ENCODE measurements at regions not wholly inside any gene's neighbourhood (a gene's known extent, or its start where the extent isn't known, plus 50 kb on each side); places are given as distances from the start of the nearest gene placed in this dataset.
A peak's percentile ranks its signal among the peaks of the same experiment; 100 is the strongest.

- H3K18ac ChIP-seq (ENCODE audit: low read length) = no peak overlapping the region
- H3K56ac ChIP-seq (ENCODE audit: low read length) = no peak overlapping the region
- no peak overlapping the region for H2BK5ac ChIP-seq (ENCODE audit: low read length)
- H3K4ac ChIP-seq (ENCODE audit: low read depth, low read length) = no peak overlapping the region
- H3K4me3 ChIP-seq (ENCODE audit: low read length) = no peak overlapping the region
- no peak overlapping the region for H4K8ac ChIP-seq (ENCODE audit: low read depth, low read length)
- H3K9ac ChIP-seq (ENCODE audit: low read length) = no peak overlapping the region
- no peak overlapping the region for H3K27ac ChIP-seq (ENCODE audit: low read depth, low read length)
- no peak overlapping the region for H2BK120ac ChIP-seq (ENCODE audit: low read depth, low read length)
- H3K79me1 ChIP-seq (ENCODE audit: low read length) = no peaks in the 10 kb centered on the region
- H3K4me1 ChIP-seq (ENCODE audit: control insufficient read depth, low read depth, low read length) = no peaks in the 10 kb centered on the region
- H3K27me3 ChIP-seq (ENCODE audit: insufficient read depth, low read length, poor library complexity) = no peaks in the 10 kb centered on the region
- H3K36me3 ChIP-seq (ENCODE audit: control insufficient read depth, insufficient read depth, low read length) = no peaks in the 10 kb centered on the region
- H2AK5ac ChIP-seq (ENCODE audit: low read length) = no peak overlapping the region
- no peak overlapping the region for H4K5ac ChIP-seq (ENCODE audit: low read length)
- no peaks in the 10 kb centered on the region for H3K79me2 ChIP-seq (ENCODE audit: control insufficient read depth, insufficient read depth, low read length)
- no peak overlapping the region for H3K4me2 ChIP-seq (ENCODE audit: low read length)
- H3K23ac ChIP-seq (ENCODE audit: low read length) = no peak overlapping the region
- no CpG with 5 or more reads among the region's 7 CpGs for WGBS (ENCODE audit: extremely low coverage, insufficient coverage, low lambda C conversion rate)
- no peak overlapping the region for H2BK15ac ChIP-seq (replicated peaks; ENCODE audit: low read depth)
- DNase-seq = no peak
These were observed 84.6 kb downstream of the MAIP1 start for GRCh38 chr2:200039724-200040650.

- H4K5ac ChIP-seq (ENCODE audit: low read length) = no peak overlapping the region
- H3K56ac ChIP-seq (ENCODE audit: low read length) = no peak overlapping the region
- H2BK5ac ChIP-seq (ENCODE audit: low read length) = no peak overlapping the region
- H3K18ac ChIP-seq (ENCODE audit: low read length) = no peak overlapping the region
- H4K8ac ChIP-seq (ENCODE audit: low read depth, low read length) = no peak overlapping the region
- H3K4me1 ChIP-seq (ENCODE audit: control insufficient read depth, low read depth, low read length) = no peaks in the 10 kb centered on the region
- no peak for DNase-seq
- H3K79me1 ChIP-seq (ENCODE audit: low read length) = no peaks in the 10 kb centered on the region
- H3K4me2 ChIP-seq (ENCODE audit: low read length) = no peak overlapping the region
- H3K79me2 ChIP-seq (ENCODE audit: control insufficient read depth, insufficient read depth, low read length) = no peaks in the 10 kb centered on the region
- H3K36me3 ChIP-seq (ENCODE audit: control insufficient read depth, insufficient read depth, low read length) = no peaks in the 10 kb centered on the region
- no peak overlapping the region for H3K9ac ChIP-seq (ENCODE audit: low read length)
- no CpG with 5 or more reads among the region's 2 CpGs for WGBS (ENCODE audit: extremely low coverage, insufficient coverage, low lambda C conversion rate)
- no peaks in the 10 kb centered on the region for H3K27me3 ChIP-seq (ENCODE audit: insufficient read depth, low read length, poor library complexity)
- H3K4me3 ChIP-seq (ENCODE audit: low read length) = no peak overlapping the region
- H2BK15ac ChIP-seq (replicated peaks; ENCODE audit: low read depth) = no peak overlapping the region
- H3K23ac ChIP-seq (ENCODE audit: low read length) = no peak overlapping the region
- no peak overlapping the region for H3K27ac ChIP-seq (ENCODE audit: low read depth, low read length)
- H2AK5ac ChIP-seq (ENCODE audit: low read length) = no peak overlapping the region
- H2BK120ac ChIP-seq (ENCODE audit: low read depth, low read length) = no peak overlapping the region
- no peak overlapping the region for H3K4ac ChIP-seq (ENCODE audit: low read depth, low read length)
These were observed 85.4 kb downstream of the MAIP1 start for GRCh38 chr2:200040831-200041230.

DNA sequence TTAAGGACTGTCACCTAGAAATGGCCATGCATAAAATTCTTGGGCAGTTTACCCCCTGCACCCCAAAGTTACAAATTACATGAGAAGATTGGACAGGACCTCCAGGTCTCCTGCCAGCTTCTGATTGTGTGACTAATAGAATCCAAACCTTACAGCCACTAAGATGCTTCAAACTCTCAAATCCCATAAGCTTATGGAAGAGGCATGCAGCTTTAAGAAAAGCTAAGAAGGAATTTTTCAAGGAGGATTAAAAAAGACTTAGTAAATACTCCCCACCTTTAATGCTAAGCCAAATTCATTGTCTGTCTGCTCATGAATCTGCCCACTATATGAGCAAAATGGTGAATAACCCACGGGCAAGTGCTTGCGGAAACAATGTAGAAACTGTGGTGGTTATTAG, 86.3 kb downstream of the MAIP1 start:
- Histone ChIP-seq H3K4me2 (ENCODE audit: low read length) (no peak overlapping the region), H3K27ac (ENCODE audit: low read depth, low read length) (no peak overlapping the region), H3K9ac (ENCODE audit: low read length) (no peak overlapping the region), H3K56ac (ENCODE audit: low read length) (no peak overlapping the region), H3K36me3 (ENCODE audit: control insufficient read depth, insufficient read depth, low read length) (no peaks in the 10 kb centered on the region), H3K27me3 (ENCODE audit: insufficient read depth, low read length, poor library complexity) (no peaks in the 10 kb centered on the region), H2BK120ac (ENCODE audit: low read depth, low read length) (no peak overlapping the region), H3K79me1 (ENCODE audit: low read length) (no peaks in the 10 kb centered on the region), H3K23ac (ENCODE audit: low read length) (no peak overlapping the region), H4K5ac (ENCODE audit: low read length) (no peak overlapping the region), H4K8ac (ENCODE audit: low read depth, low read length) (no peak overlapping the region), H2AK5ac (ENCODE audit: low read length) (no peak overlapping the region), H3K4me3 (ENCODE audit: low read length) (no peak overlapping the region), H3K4me1 (ENCODE audit: control insufficient read depth, low read depth, low read length) (no peaks in the 10 kb centered on the region), H2BK5ac (ENCODE audit: low read length) (no peak overlapping the region), H3K4ac (ENCODE audit: low read depth, low read length) (no peak overlapping the region), H2BK15ac (replicated peaks; ENCODE audit: low read depth) (no peak overlapping the region), H3K79me2 (ENCODE audit: control insufficient read depth, insufficient read depth, low read length) (no peaks in the 10 kb centered on the region), H3K18ac (ENCODE audit: low read length) (no peak overlapping the region)
- no CpG with 5 or more reads among the region's 2 CpGs for WGBS (ENCODE audit: extremely low coverage, insufficient coverage, low lambda C conversion rate)
- DNase-seq = no peak

- H4K8ac ChIP-seq (ENCODE audit: low read depth, low read length) = no peak overlapping the region
- no peaks in the 10 kb centered on the region for H3K27me3 ChIP-seq (ENCODE audit: insufficient read depth, low read length, poor library complexity)
- H2BK120ac ChIP-seq (ENCODE audit: low read depth, low read length) = no peak overlapping the region
- no peak overlapping the region for H2BK5ac ChIP-seq (ENCODE audit: low read length)
- H2AK5ac ChIP-seq (ENCODE audit: low read length) = no peak overlapping the region
- no peak overlapping the region for H3K4me2 ChIP-seq (ENCODE audit: low read length)
- H3K18ac ChIP-seq (ENCODE audit: low read length) = no peak overlapping the region
- no peak overlapping the region for H3K23ac ChIP-seq (ENCODE audit: low read length)
- H3K27ac ChIP-seq (ENCODE audit: low read depth, low read length) = no peak overlapping the region
- no peak overlapping the region for H3K4ac ChIP-seq (ENCODE audit: low read depth, low read length)
- no peak overlapping the region for H3K4me3 ChIP-seq (ENCODE audit: low read length)
- H4K5ac ChIP-seq (ENCODE audit: low read length) = no peak overlapping the region
- H3K36me3 ChIP-seq (ENCODE audit: control insufficient read depth, insufficient read depth, low read length) = no peaks in the 10 kb centered on the region
- H3K56ac ChIP-seq (ENCODE audit: low read length) = no peak overlapping the region
- no peaks in the 10 kb centered on the region for H3K79me1 ChIP-seq (ENCODE audit: low read length)
- H3K4me1 ChIP-seq (ENCODE audit: control insufficient read depth, low read depth, low read length) = no peaks in the 10 kb centered on the region
- H3K9ac ChIP-seq (ENCODE audit: low read length) = no peak overlapping the region
- peak overlapping the region; percentile 75 for H2BK15ac ChIP-seq (replicated peaks; ENCODE audit: low read depth)
- no peaks in the 10 kb centered on the region for H3K79me2 ChIP-seq (ENCODE audit: control insufficient read depth, insufficient read depth, low read length)
- DNase-seq = no peak
These were observed 86.8 kb downstream of the MAIP1 start for GRCh38 chr2:200042102-200042735.

DNA sequence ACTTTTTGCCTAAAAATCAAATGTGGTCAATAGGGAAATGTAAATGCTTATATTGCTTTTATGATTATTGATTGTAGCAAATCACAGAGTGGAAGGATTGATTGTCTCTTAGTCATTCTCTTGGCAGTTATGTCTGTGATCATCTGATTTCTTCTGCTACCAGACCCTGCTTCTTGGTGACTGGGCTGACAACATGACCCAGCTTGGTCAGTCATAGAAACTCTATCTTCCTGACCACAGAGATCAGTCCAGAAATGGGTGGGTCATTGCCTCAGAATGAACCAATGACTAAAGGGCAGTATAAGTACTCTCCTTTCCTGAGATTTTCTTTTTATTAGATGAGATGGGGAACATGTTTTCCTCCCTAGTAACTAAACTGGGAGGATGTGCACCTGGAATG, 87.6 kb downstream of the MAIP1 start:
- Histone ChIP-seq H3K4ac (ENCODE audit: low read depth, low read length) (no peak overlapping the region), H3K4me1 (ENCODE audit: control insufficient read depth, low read depth, low read length) (no peaks in the 10 kb centered on the region), H2BK15ac (replicated peaks; ENCODE audit: low read depth) (peak overlapping the region; percentile 23), H3K27me3 (ENCODE audit: insufficient read depth, low read length, poor library complexity) (no peaks in the 10 kb centered on the region), H3K9ac (ENCODE audit: low read length) (no peak overlapping the region), H2AK5ac (ENCODE audit: low read length) (no peak overlapping the region), H3K79me1 (ENCODE audit: low read length) (no peaks in the 10 kb centered on the region), H2BK120ac (ENCODE audit: low read depth, low read length) (no peak overlapping the region), H4K8ac (ENCODE audit: low read depth, low read length) (no peak overlapping the region), H3K36me3 (ENCODE audit: control insufficient read depth, insufficient read depth, low read length) (no peaks in the 10 kb centered on the region), H2BK5ac (ENCODE audit: low read length) (no peak overlapping the region), H4K5ac (ENCODE audit: low read length) (no peak overlapping the region), H3K56ac (ENCODE audit: low read length) (no peak overlapping the region), H3K18ac (ENCODE audit: low read length) (no peak overlapping the region), H3K4me3 (ENCODE audit: low read length) (no peak overlapping the region), H3K4me2 (ENCODE audit: low read length) (no peak overlapping the region), H3K23ac (ENCODE audit: low read length) (no peak overlapping the region), H3K79me2 (ENCODE audit: control insufficient read depth, insufficient read depth, low read length) (no peaks in the 10 kb centered on the region), H3K27ac (ENCODE audit: low read depth, low read length) (no peak overlapping the region)
- no peak for DNase-seq

All from mesendoderm (in vitro differentiated cells).